ENCODE measurements at regions not wholly inside any gene's neighbourhood (a gene's known extent, or its start where the extent isn't known, plus 50 kb on each side); places are given as distances from the start of the nearest gene placed in this dataset.

- TF ChIP-seq CTCF (IDR thresholded peaks at IDR 0.05; ENCODE audit: extremely low read depth in 1 of 2, insufficient read depth in 1 of 2, low read depth in 1 of 2, low read length in 2 of 2) (no peak), POLR2A (IDR thresholded peaks at IDR 0.05; ENCODE audit: low read depth, low read length) (no peak), FOS (IDR thresholded peaks at IDR 0.05; ENCODE audit: borderline replicate concordance, insufficient read depth, low read length) (no peak), POLR2AphosphoS5 (IDR thresholded peaks at IDR 0.05; ENCODE audit: insufficient read depth, low read depth, low read length) (no peak)
These were observed 61.4 kb upstream of the TRPM1 start for GRCh38 chr15:31162721-31163510.
